ENCODE measurements at regions not wholly inside any gene's neighbourhood (a gene's known extent, or its start where the extent isn't known, plus 50 kb on each side); places are given as distances from the start of the nearest gene placed in this dataset.

DNA sequence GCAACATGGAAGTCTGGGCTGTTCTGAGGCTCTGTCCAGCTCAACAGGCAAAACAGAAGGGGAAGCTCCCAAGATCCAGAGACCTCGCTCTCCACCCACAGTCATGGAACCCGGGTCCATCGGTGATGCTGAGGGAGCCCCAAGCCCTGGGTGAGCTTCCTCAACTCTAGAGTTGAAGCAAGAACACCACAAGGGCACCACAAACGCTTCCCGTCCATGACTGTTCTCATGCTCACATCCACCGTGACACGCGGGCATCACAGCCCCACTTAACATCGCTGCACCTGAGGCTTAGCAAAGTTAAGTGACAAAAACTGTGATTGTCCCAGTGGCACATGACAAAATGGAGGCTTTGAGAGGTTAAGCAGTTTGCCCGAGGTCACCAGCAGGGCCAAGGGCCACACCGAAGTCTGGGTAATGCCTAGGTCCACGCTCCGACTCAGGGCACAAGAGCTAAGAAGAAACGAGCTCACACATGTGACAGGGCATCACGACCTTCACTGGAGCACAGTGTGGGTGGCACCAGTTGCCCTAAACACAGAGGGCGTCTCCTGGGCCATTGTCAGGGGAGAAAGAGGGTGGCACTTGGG lies 110.6 kb downstream of the OAT start (continued):
- TF ChIP-seq, protein P1, sequence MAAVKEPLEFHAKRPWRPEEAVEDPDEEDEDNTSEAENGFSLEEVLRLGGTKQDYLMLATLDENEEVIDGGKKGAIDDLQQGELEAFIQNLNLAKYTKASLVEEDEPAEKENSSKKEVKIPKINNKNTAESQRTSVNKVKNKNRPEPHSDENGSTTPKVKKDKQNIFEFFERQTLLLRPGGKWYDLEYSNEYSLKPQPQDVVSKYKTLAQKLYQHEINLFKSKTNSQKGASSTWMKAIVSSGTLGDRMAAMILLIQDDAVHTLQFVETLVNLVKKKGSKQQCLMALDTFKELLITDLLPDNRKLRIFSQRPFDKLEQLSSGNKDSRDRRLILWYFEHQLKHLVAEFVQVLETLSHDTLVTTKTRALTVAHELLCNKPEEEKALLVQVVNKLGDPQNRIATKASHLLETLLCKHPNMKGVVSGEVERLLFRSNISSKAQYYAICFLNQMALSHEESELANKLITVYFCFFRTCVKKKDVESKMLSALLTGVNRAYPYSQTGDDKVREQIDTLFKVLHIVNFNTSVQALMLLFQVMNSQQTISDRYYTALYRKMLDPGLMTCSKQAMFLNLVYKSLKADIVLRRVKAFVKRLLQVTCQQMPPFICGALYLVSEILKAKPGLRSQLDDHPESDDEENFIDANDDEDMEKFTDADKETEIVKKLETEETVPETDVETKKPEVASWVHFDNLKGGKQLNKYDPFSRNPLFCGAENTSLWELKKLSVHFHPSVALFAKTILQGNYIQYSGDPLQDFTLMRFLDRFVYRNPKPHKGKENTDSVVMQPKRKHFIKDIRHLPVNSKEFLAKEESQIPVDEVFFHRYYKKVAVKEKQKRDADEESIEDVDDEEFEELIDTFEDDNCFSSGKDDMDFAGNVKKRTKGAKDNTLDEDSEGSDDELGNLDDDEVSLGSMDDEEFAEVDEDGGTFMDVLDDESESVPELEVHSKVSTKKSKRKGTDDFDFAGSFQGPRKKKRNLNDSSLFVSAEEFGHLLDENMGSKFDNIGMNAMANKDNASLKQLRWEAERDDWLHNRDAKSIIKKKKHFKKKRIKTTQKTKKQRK (IDR thresholded peaks at IDR 0.05; ENCODE audit: low read depth, low read length): no peak

DNA sequence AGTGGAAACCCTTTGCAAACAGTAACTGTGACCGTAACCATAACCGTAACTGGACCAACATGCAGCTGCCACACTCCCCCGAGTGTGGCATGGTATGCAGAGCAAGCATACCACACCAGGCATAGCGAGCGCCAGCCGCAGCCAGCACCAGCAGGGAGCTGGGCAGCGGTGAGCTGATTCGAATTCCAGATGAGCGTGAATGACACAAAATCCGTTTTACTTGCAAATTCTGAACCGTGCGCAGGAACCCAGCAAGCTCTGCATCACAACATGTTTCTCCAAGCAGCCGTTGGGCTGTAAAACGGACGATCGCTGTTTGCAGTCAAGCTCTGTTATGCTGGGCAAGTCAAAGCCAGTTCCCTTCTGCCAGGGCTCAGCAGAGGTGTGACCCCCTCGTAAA lies 111.1 kb downstream of the OAT start:
- Histone ChIP-seq H3K4me1 (ENCODE audit: control insufficient read depth, insufficient read depth, low read length) (no peaks in the 10 kb centered on the region), H3K9me3 (replicated peaks; ENCODE audit: control insufficient read depth, insufficient read depth, low read length) (no peaks in the 10 kb centered on the region; the same call in 2 of the 3 replicates), H3K4me2 (ENCODE audit: control insufficient read depth, insufficient read depth) (no peak overlapping the region), H3K36me3 (ENCODE audit: control insufficient read depth in 2 of 2, insufficient read depth in 2 of 2, low read length in 1 of 2) (no peaks in the 10 kb centered on the region), H3K79me2 (ENCODE audit: control insufficient read depth, insufficient read depth, low read length) (no peaks in the 10 kb centered on the region), H2AFZ (ENCODE audit: control insufficient read depth, low read depth, low read length) (no peak overlapping the region), H4K20me1 (ENCODE audit: control insufficient read depth, insufficient read depth) (no peaks in the 10 kb centered on the region), H3K4me3 (no peak overlapping the region), H3K9ac (ENCODE audit: control insufficient read depth, insufficient read depth, low read length) (no peak overlapping the region), H3K27me3 (replicated peaks in 1 of 2; ENCODE audit: control insufficient read depth in 2 of 2, insufficient read depth in 2 of 2, low read length in 1 of 2) (no peaks in the 10 kb centered on the region), H3K27ac (ENCODE audit: control insufficient read depth, insufficient read depth) (no peak overlapping the region)
- in situ Hi-C loops (cut with MboI) (no loop called here), intact Hi-C loops (cut with micrococcal nuclease; ENCODE audit: unreplicated experiment) (no loop called here)
- ATAC-seq (no peak), FAIRE-seq (no peak), DNase-seq (ENCODE audit: low read depth, low spot score) (no peak)
- ChIA-PET RAD21 (ENCODE audit: unreplicated experiment) (no interaction called here), SMC1A (ENCODE audit: uncharacterized antibody, unreplicated experiment) (interaction anchor here (1.2 kb wide), 1 partner anchor 9 kb away, joined by 3 read pairs; no protein-coding TSS in a partner anchor), CTCF (interaction anchor here (1.0 kb wide), 1 partner anchor 20 kb away, joined by 3 read pairs; no protein-coding TSS in a partner anchor), POLR2A (no interaction called here)
- WGBS (ENCODE audit: insufficient coverage, insufficient replicate concordance, low lambda C conversion rate, missing lambda C conversion rate): 72% methylated on average over 17 of the region's 17 CpGs
- no TSS peak for BruUV-seq (replicated peaks)
- no peak for TF ChIP-seq SRF (IDR thresholded peaks at IDR 0.05; ENCODE audit: low read depth in 2 of 2, low read length in 2 of 2)
- no peak for TF ChIP-seq BMI1 (IDR thresholded peaks at IDR 0.05; ENCODE audit: borderline replicate concordance)
- TF ChIP-seq, protein P2, sequence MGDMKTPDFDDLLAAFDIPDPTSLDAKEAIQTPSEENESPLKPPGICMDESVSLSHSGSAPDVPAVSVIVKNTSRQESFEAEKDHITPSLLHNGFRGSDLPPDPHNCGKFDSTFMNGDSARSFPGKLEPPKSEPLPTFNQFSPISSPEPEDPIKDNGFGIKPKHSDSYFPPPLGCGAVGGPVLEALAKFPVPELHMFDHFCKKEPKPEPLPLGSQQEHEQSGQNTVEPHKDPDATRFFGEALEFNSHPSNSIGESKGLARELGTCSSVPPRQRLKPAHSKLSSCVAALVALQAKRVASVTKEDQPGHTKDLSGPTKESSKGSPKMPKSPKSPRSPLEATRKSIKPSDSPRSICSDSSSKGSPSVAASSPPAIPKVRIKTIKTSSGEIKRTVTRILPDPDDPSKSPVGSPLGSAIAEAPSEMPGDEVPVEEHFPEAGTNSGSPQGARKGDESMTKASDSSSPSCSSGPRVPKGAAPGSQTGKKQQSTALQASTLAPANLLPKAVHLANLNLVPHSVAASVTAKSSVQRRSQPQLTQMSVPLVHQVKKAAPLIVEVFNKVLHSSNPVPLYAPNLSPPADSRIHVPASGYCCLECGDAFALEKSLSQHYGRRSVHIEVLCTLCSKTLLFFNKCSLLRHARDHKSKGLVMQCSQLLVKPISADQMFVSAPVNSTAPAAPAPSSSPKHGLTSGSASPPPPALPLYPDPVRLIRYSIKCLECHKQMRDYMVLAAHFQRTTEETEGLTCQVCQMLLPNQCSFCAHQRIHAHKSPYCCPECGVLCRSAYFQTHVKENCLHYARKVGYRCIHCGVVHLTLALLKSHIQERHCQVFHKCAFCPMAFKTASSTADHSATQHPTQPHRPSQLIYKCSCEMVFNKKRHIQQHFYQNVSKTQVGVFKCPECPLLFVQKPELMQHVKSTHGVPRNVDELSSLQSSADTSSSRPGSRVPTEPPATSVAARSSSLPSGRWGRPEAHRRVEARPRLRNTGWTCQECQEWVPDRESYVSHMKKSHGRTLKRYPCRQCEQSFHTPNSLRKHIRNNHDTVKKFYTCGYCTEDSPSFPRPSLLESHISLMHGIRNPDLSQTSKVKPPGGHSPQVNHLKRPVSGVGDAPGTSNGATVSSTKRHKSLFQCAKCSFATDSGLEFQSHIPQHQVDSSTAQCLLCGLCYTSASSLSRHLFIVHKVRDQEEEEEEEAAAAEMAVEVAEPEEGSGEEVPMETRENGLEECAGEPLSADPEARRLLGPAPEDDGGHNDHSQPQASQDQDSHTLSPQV (IDR thresholded peaks at IDR 0.05): no peak
- no peak for TF ChIP-seq ASH2L (IDR thresholded peaks at IDR 0.05; ENCODE audit: borderline replicate concordance, low read depth)
- TF ChIP-seq BACH1 (IDR thresholded peaks at IDR 0.05; ENCODE audit: borderline replicate concordance): no peak
- TF ChIP-seq, protein P3, sequence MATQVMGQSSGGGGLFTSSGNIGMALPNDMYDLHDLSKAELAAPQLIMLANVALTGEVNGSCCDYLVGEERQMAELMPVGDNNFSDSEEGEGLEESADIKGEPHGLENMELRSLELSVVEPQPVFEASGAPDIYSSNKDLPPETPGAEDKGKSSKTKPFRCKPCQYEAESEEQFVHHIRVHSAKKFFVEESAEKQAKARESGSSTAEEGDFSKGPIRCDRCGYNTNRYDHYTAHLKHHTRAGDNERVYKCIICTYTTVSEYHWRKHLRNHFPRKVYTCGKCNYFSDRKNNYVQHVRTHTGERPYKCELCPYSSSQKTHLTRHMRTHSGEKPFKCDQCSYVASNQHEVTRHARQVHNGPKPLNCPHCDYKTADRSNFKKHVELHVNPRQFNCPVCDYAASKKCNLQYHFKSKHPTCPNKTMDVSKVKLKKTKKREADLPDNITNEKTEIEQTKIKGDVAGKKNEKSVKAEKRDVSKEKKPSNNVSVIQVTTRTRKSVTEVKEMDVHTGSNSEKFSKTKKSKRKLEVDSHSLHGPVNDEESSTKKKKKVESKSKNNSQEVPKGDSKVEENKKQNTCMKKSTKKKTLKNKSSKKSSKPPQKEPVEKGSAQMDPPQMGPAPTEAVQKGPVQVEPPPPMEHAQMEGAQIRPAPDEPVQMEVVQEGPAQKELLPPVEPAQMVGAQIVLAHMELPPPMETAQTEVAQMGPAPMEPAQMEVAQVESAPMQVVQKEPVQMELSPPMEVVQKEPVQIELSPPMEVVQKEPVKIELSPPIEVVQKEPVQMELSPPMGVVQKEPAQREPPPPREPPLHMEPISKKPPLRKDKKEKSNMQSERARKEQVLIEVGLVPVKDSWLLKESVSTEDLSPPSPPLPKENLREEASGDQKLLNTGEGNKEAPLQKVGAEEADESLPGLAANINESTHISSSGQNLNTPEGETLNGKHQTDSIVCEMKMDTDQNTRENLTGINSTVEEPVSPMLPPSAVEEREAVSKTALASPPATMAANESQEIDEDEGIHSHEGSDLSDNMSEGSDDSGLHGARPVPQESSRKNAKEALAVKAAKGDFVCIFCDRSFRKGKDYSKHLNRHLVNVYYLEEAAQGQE (IDR thresholded peaks at IDR 0.05; ENCODE audit: low read depth, low read length): no peak

All from GM12878 (cell line).